HG03439 (cell line): ENCODE measurements at regions not wholly inside any gene's neighbourhood (a gene's known extent, or its start where the extent isn't known, plus 50 kb on each side); places are given as distances from the start of the nearest gene placed in this dataset.

ENCODE experiments used
- ATAC-seq: cut with Tn5 transposase; IDR thresholded peaks from one replicate; pipeline ENCODE4 v1.9.1; 2021; ENCODE audit warnings: mild to moderate bottlenecking, moderate library complexity; ENCODE audit not compliant: unreplicated experiment

DNA sequence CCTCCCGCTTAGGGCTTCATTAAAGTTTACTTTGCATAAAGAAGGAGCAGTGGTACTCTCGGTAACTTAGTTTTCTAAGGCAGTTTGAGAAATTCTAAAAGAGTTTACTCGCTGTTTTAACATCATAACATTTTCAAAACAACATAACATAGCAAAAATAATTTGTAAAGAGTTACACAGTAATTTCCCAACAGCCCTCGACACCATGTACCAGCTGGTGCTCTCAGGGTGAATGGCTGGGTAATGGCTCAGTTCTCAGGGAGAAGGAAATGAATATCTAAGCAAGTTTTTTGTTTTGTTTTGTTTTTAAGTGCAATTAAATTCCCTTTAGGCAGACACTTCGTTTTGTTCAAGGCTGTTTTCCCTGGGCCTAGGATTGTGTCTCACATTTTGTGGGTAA lies 435.3 kb downstream of the C4orf33 start:
- no peak for ATAC-seq

DNA sequence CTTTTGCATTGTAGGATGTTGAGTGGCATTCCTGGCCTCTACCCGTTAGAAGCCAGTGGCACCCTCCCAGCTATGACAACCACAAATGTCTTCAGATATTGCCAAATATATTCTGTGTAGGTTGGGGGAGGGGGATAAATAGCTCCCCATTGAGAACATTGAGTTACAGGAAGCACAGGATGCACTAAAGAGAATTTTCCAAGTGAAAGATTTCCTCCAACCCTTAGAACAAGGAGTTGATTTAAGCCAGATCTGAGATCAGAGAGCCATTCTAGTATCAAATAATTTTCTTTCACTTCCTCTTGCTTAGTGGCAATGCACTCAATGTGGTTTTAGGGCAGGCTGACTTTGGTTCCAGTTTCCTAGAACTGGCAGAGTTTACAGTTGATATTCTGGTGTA lies 436.6 kb downstream of the C4orf33 start:
- ATAC-seq: no peak

DNA sequence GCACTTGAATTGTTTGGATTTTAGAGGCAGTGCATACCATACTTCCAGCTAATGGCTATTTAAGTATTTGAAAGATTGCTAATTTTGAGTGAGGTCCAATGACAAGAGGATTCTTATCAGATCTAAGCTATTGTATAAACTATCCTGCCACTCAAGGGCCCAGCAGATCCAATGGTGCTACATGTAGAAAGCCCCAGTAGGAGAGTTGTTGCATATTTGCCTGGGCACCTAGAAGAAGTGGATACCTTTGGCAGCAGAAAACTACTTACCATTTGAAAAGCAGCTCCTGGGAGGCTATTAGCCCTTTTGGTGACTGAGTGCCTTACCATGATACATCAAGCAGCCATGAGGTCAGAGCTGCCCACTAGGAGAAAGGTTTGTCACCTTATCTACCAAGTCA lies 447.3 kb downstream of the C4orf33 start:
- ATAC-seq: no peak

DNA sequence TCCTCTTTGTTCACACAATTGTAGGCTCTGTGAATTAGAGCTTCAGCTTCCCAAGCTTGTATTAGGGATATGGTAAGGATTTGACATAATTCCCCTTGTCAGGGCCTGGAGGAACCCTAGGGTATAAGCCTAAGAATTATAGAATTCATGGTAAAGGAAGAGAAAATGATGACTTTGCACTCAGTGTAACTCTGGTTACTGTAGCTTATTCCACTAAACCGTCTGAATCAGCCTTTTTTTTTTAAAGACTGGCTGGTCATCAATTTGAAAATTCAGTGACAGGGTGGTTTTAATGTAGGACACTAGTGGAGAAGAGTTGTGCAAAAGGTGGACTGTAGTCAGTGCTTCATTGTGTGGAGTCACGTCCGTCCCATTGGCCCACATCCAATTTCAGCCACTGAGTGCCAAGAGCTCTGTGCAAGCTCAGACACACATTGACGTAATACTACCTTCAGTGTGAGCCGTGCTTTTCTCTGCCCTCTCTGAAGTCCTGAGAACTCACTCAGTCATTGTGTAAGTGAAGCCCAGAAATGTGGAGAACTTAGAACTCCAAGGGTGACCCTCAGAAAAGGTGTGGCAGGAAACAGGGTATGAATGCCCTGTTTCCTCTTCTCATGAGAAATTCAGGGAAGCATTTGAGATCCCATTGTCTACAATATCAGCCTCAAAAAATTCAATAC lies 449.8 kb downstream of the C4orf33 start:
- ATAC-seq: no peak

DNA sequence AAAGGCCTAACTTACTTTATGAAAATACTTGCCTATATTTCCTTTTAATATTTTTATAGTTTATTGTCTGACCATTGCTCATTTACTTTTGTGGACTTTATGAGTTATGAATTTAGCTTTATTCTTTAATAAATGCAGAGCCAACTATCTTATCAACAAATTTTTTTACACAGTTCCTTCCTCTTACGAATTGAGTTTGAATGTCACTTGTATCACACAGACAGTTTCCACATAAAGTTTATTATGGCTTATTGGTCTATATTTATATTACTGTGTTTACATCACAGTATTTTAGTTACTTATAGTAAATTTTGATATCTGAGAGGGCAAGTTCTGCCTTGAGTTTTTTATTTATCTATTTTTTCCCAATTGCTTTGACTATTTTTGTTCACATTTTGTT lies 450.6 kb downstream of the C4orf33 start:
- ATAC-seq: no peak

DNA sequence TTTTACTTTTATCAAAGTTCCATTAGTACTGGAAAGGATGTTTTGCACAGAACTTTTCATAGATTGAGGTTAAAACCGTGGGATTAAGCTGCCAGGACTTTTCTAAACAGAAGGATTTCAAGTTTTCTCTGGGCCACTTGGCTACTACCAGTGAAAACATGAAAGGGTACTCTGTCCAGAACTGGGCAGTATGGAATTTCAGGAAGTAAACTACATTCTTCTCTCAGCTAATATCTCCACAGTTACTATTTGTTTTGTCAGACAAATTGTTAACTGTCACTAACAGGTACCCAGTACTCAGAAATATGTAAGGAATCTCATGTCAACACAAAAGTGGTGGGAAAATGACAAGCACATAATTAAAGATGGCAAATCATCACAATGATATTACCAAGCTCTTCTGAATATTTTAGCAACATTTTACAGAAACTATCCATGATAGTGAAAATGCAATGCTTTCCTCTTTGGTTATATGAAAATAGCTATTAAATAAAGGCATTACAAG lies 454.4 kb downstream of the C4orf33 start:
- no peak for ATAC-seq

DNA sequence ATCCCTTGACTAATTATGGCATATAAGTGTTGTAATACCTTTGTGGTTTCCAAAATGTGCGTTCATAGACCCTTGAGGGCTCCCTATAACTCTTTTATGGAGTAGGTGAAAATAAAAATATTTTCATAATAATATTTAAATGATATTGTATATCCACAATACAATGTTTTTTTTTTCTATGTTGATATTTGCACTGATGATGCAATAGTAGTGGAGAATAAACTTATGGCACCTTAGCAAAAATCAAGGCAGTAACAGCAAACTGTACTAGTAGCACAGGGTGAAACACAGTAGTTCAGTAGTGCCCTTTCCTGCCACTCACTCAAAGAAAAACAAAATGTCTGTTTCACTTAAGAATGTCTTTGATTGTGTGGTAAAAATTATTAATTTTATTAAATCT lies 465.3 kb downstream of the C4orf33 start:
- ATAC-seq: no peak

DNA sequence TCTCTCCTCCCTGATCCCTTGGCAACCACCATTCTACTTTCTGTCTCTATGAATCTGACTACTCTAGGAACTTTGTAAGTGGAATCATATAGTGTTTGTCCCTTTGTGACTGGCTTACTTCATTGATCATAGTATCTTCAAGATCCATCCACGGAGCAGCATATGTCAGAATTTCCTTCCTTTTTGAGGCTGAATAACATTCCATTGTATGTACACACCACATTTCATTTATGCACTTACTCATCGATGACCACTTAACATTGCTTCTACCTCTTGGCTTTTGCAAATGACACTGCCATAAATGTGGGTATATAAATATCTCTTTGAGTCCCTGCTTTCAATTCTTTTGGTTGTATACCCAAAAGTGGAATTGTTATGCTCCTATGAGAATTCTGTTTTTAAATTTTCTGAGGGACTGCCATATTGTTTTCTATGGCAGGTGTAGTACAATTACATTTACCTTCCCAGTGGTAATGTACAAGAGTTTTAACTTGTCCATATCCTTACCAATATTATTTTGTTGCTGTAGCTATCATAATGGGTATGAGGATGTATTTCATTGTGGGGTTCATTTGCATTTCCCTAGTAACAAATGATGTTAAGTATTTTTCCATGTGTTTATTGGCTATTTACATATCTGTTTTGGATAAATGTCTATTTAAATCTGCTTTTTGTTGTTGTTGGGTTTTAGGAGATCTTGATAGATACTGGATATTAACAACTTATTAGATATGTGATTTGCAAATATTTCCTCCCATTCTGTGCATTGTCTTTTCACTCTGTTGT lies 466.1 kb downstream of the C4orf33 start:
- no peak for ATAC-seq

DNA sequence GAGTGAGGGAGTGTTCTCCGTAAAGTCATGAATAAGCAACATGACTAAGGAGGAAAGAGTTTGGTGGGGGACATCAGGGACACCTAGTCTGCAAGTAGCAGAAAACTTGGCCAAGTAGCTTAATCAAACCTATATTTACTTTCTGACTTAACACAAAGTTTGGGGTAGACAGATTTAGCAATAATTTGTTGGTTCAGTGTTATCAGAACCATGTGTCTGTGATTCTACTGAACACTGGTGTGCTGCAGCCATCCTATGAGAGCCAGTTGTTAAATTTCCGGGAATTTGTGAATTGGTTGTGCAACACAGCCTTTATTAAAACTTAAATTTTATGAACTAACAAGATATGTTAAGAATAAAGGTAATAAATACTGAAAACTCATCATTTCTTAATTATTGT lies 469.3 kb downstream of the C4orf33 start:
- ATAC-seq: no peak

DNA sequence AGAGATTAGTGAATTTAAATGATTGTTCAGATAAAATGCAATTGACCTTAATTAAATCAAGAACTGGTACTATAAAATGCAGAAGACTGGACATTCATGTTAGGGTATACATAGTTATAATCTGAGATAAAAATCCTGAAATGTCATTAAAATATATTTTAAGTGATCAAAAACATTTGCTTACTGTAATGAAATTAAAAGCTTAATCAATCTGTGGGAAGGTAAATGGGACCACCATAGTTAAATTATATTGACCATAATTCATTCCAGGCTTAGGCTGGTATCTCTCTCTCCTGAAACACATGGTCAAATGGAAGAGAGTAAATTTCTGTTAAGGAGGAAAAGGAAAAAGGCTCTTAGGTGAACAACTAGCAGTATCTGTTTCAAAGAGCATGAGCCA lies 474.4 kb downstream of the C4orf33 start:
- no peak for ATAC-seq

DNA sequence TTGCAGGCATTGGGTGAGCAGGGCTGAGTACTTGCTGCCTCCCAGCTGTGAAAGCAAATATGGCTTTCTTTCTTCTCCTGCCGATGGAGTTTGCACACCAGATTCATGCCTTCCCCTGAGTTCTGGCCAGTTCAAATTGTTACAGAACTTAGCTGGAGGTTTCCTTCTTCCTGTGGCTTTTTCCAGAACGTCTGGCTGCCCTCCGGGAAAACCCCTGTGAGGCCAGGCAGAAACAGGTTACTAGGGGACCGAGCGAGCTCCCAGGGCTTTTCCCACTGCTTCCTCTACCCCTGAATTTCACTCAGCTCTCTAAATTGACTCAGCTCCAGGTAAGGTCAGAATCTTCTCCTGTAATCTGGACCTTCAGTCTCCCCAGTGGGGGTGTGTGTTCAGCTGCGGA lies 482.4 kb downstream of the C4orf33 start:
- ATAC-seq: no peak

DNA sequence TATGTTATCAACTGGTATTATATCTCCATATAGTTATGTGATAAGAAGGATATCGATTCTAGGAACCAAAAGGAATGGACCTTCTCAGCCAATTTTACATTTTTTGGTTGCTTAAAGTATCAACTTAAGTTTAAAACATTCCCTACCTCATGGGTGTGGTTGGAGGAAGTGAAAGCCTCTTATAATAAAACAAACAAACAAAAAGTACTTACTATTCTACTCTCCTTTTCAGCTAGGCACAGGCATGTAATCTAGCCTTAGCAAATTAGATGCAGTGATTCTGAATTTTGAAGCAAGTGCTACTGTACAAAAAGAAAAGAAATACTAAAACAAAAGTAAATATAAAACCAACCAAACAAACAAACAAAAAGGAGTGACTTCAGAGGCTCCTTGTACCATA lies 485.4 kb downstream of the C4orf33 start:
- ATAC-seq: no peak

DNA sequence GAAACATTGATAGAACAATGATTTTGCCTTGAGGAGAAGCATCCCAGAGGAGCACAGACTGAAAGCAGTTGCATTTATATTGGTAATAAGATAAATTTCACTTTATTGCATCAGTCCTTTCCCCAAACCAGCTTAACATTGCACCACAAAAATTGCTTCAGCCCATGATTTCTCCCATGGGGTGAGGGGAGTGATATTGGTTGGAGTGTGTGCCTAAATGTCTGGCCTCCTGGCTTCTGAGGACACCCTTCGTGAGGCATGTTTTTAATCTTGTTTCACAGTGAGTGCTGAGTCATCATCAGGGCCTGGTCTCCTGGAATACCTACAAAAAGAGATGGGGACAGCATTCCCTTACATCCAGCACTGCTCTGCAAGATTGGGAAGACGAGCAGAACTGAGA lies 487.9 kb downstream of the C4orf33 start:
- ATAC-seq: no peak

DNA sequence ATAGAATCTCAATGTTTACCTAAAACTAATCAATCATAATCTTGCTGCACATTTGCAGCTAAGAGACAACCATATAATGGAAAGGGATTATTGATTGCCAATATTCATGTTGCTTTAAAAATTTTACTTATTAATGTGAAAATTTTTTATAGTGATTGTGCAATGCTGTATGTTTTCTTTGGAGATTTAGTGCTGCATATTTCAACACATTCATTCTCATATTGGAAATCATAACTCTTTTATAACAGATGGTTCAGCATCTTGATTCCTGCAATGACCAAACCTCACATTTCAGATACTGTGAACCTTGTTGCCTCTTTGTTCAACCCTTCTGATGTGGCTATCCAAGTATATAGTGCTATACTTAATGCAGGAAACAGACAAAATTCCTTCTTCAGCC lies 502.6 kb downstream of the C4orf33 start:
- no peak for ATAC-seq

DNA sequence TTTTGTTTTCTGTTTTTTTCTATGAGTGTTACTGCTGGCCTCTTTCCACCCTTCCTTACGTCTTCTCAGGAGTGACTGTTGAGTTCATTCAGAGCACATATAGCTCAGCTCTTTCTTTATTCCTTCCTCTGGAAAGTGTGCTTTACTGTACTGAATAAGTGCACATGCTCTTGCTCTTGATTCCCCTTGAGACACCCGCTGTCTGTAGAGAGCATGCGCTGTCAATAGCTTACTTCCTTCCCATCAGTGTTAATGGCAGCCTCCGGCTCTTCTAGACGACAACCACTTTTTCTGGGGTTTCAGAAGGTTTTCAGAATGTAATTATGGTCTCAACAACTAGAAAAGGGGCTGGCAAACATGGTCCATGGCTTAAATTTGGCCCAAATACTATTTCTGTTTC lies 504.9 kb downstream of the C4orf33 start:
- ATAC-seq: no peak

DNA sequence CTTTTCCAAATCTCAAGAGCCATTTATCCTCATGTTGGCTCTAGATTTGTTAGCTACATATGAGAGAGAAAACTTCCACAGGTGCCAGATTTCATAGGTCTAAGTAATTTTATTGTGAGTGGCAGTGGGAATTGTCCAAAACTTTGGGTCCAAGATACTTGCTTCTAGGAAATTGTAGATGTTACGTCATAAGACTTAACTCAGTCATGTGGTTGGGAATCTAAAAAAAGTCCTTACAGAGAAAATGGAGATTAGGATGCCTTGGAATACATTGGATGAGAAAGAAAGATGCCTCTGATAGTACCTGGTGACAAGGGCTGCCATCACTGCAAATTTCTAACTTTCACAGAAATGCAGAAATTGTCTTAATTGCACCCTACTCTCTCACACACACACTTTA lies 506.5 kb downstream of the C4orf33 start:
- no peak for ATAC-seq

DNA sequence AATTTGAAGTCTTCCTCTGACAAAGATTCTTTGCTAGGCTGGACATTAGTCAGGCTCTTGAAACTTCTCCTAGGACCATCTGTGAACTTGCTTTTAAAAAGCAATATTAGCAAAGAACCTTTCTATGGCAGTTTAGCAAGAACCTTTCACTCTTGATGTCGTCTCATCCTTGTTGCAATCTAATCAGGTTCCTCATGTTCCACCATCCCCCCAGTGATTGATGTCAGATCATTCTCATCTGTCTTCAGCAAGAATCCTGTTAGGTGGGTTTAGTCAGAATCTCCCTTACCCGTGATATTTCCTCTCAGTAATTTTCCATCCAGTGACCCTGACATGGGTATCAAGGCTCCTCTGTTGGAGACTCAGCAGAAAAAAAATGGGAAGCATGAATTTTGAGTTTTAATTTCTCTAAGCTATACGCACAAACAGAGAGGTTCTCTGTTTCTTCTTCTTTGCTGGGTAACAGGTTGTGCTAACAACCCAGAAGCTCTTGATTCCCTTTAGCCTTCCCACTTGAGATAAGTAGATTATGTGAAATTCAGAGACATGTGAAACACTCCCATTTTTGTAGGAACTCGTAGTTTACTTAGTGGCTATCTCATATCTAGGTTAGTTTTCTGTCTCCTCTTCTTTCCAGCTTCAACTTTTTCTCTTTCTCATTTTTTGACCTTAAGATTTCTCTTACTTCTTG lies 507.4 kb downstream of the C4orf33 start:
- ATAC-seq: no peak

DNA sequence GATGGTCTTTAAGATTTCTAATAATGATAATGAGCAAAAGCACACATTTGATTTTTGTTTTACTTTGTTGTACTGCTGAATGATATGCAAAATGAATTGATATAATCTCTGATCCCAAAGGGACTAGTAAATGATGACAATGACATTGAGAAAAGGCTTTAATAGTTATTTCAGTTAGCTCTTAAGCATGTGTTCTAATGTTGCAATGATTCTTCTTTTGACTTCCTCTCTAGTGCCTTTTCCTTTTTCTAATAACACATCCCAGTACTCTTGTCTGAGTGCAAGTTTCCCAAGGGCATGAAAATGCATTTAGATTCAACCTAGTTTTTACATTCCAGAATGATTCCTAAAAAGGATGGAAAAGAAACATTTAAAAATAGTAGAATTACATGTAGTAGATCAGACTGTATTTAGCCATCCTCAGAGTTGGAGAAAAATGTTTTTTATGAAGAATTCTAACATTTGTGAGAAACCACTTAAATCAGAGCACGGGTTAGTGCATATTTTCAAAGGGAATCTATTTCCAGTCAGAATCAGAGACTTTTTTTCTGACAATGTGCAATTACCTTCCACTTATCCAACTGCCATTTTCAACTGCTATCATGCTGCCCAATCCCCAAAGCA lies 508.8 kb downstream of the C4orf33 start:
- ATAC-seq: no peak

DNA sequence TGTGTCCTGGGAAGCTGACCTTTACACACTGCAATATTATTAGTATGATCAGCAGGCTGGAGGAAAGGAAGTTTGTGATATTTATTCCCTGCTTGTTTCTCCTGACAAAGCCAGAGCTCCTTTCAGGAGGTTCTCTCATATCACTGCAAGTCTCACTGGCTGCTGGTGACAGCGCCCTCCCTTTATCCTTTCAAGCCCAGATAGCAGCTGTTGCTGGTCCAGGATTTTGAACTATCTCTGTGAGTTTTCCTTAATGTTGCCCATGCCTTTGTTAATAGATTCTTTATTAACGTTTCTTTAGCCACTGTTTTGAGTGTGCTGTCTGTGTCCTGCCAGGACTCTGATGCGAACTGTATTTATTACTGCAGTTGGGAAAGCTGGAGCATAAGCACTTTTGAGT lies 518.7 kb downstream of the C4orf33 start:
- no peak for ATAC-seq

DNA sequence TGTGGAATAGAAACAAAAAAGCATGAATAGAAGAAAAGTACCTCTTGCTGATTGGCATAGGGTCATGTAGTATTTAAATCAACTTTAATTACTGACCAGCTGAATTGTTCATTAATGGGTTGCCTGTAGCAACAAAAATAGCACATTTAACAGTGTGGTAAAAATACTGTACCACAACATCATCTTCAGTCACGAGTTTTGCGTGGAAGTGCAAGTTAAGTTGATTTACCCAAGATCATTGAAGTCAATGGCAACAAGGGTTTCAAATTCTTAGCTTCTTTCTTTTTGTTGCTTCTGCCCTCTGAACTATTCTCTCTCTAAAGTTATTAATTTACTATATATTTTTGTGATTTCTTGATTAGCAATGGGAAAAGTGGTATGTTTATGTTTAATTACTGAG lies 526.6 kb downstream of the C4orf33 start:
- ATAC-seq: no peak

DNA sequence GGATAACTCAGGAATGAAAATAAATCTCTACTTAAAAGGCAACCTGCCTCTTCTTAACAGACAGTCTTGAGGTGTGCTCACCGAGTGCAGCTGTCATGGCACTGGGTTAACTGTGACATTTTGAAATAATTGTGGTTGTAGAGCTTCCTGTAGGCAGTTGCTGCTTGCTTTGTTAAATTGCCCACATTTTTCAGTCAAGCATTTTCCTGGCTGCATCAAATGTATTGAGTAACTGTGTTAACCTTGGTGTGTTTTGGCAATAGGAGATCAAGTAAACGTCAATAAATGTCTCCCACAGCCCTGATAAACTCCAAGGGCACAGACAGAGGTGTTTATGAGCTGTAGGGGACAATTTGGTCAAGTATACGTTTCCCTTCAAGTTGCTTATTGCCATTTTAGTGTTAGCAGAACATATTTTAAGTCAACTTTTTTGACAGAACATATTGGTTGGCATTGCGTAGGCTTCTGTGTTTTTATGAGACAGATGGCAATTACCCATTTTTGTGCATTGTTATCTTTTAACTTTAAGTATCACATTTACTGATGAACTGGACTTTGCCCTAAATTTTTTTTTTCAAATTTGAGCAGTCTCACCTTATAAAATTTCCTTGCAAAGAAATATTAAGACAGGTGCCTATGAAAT lies 527.4 kb downstream of the C4orf33 start:
- ATAC-seq: no peak
